Caki2 (cell line): ENCODE measurements at regions not wholly inside any gene's neighbourhood (a gene's known extent, or its start where the extent isn't known, plus 50 kb on each side); places are given as distances from the start of the nearest gene placed in this dataset.

Experiments used
- DNase-seq: peaks from one replicate; pipeline ENCODE4 v3.0.0-alpha.2; 2015; ENCODE audit warnings: low read depth
- in situ Hi-C: cut with HindIII; loops from 2 replicates; pipeline ENCODE4 v1.10.0; 2016; ENCODE audit warnings: low sequenced_read_pairs, low pct_unique_long_range_greater_than_20kb, mixed read lengths

- in situ Hi-C loops = no loop called here
- no peak for DNase-seq
Measured at GRCh38 chr12:92229381-92229780, 83.7 kb upstream of the BTG1 start.

GRCh38 chr12:92226961-92227360 lies 81.3 kb upstream of the BTG1 start:
- in situ Hi-C loops = no loop called here
- no peak for DNase-seq

- DNase-seq = no peak
- in situ Hi-C loops = no loop called here
Measured at GRCh38 chr12:92226071-92226661, 80.5 kb upstream of the BTG1 start.

GRCh38 chr12:92224685-92225331 lies 79.2 kb upstream of the BTG1 start:
- DNase-seq = peak; percentile 80
- in situ Hi-C loops = no loop called here

GRCh38 chr12:92223481-92223880 lies 77.8 kb upstream of the BTG1 start:
- in situ Hi-C loops = no loop called here
- no peak for DNase-seq

- DNase-seq = no peak
- in situ Hi-C loops = no loop called here
Measured at GRCh38 chr12:92221656-92222315, 76.1 kb upstream of the BTG1 start.

GRCh38 chr12:92218394-92219077 lies 72.9 kb upstream of the BTG1 start:
- in situ Hi-C loops = no loop called here

GRCh38 chr12:92216092-92216491 lies 70.4 kb upstream of the BTG1 start:
- in situ Hi-C loops = no loop called here
- DNase-seq = no peak

More at GRCh38 chr12:92218394-92219077, 72.9 kb upstream of the BTG1 start:
- no peak for DNase-seq

GRCh38 chr12:92215358-92215757 lies 69.7 kb upstream of the BTG1 start:
- DNase-seq = no peak
- in situ Hi-C loops = no loop called here

- DNase-seq = no peak
Measured at GRCh38 chr12:92213166-92213565, 67.5 kb upstream of the BTG1 start.

GRCh38 chr12:92210071-92210470 lies 64.4 kb upstream of the BTG1 start:
- DNase-seq = no peak
- in situ Hi-C loops = no loop called here

More at GRCh38 chr12:92213166-92213565, 67.5 kb upstream of the BTG1 start:
- in situ Hi-C loops = no loop called here

GRCh38 chr12:92208613-92209121 lies 63.0 kb upstream of the BTG1 start:
- in situ Hi-C loops = no loop called here
- peak; percentile 58 for DNase-seq

- in situ Hi-C loops = no loop called here
- no peak for DNase-seq
Measured at GRCh38 chr12:92206596-92206995, 61.0 kb upstream of the BTG1 start.

- no peak for DNase-seq
- in situ Hi-C loops = no loop called here
Measured at GRCh38 chr12:92206011-92206410, 60.4 kb upstream of the BTG1 start.

- in situ Hi-C loops = no loop called here
- no peak for DNase-seq
Measured at GRCh38 chr12:92199819-92200576, 54.4 kb upstream of the BTG1 start.

- in situ Hi-C loops = no loop called here
- DNase-seq = no peak
Measured at GRCh38 chr12:92197815-92198214, 52.2 kb upstream of the BTG1 start.

GRCh38 chr12:92196368-92196767 lies 50.7 kb upstream of the BTG1 start:
- no peak for DNase-seq
- in situ Hi-C loops = no loop called here
